Body of pancreas (tissue), 4 donors: ENCODE measurements at regions not wholly inside any gene's neighbourhood (a gene's known extent, or its start where the extent isn't known, plus 50 kb on each side); places are given as distances from the start of the nearest gene placed in this dataset.

Experiments used
- CTCF ChIP-seq, 7 experiments: fragments of 450-650 bp in 4 of 7; fragments of 200-600 bp in 3 of 7; sonication (generic) in 3 of 7; IDR thresholded peaks; one replicate each; pipeline ENCODE4 v1.5.1; 2016 to 2019; ENCODE audit warnings: antibody characterized with exemption in 7 of 7
- POLR2A ChIP-seq, 3 donors: fragments of 450-650 bp; IDR thresholded peaks; one replicate each; pipeline ENCODE4 v1.6.1; 2016; ENCODE audit warnings: antibody characterized with exemption in 3 of 3, mild to moderate bottlenecking in 2 of 3

- TF ChIP-seq CTCF (IDR thresholded peaks at IDR 0.05) = no peak
- TF ChIP-seq POLR2A (IDR thresholded peaks at IDR 0.05) = no peak
Measured at GRCh38 chr1:219790834-219791615, 137.3 kb downstream of the SLC30A10 start.
